GM12878 (cell line): ENCODE measurements at regions not wholly inside any gene's neighbourhood (a gene's known extent, or its start where the extent isn't known, plus 50 kb on each side); places are given as distances from the start of the nearest gene placed in this dataset.

Source experiments
- ATAC-seq: fragments of 200-7000 bp; cut with Tn5 transposase; 3 replicates; pipeline ENCODE4 v1.9.1; 2020; ENCODE audit warnings: mild to moderate bottlenecking, moderate library complexity
- BruUV-seq: library from RNA; stranded (reverse); fragments of 400-500 nt; replicated peaks from 2 replicates; lab custom pipeline; 2021; lab: Mats Ljungman, UMichigan
- CTCF ChIA-PET: fragments of 300-600 bp; sonication (Branson Sonifier 250); formaldehyde crosslinking; extraction: SDS; loops from one replicate; lab custom pipeline; 2021; ENCODE audit warnings: inconsistent platforms; lab: Yijun Ruan, JAX
- POLR2A ChIA-PET: fragments of 350-600 bp; formaldehyde crosslinking; extraction: SDS; loops from one replicate; lab custom pipeline; 2021; ENCODE audit warnings: inconsistent platforms; lab: Charles Lee
- RAD21 ChIA-PET: fragments of 300-600 bp; sonication (Branson Sonifier 250); formaldehyde crosslinking; loops from one replicate; lab custom pipeline; 2023; ENCODE audit warnings: antibody characterized with exemption; ENCODE audit not compliant: unreplicated experiment; lab: Charles Lee
- SMC1A ChIA-PET: fragments of 300-600 bp; sonication (Branson Sonifier 250); formaldehyde crosslinking; loops from one replicate; lab custom pipeline; 2023; ENCODE audit not compliant: unreplicated experiment, uncharacterized antibody; lab: Charles Lee
- DNase-seq: peaks from one replicate; pipeline ENCODE4 v3.0.0-alpha.2; 2011; ENCODE audit warnings: low read depth, low spot score
- FAIRE-seq: peaks from 3 replicates; lab custom pipeline; 2011; peaks lifted over from hg19 to GRCh38; lab: Jason Lieb, UNC
- H2AFZ ChIP-seq: 2 replicates; pipeline ENCODE4 v1.6.0; 2011; ENCODE audit warnings: low read depth, low read length, control low read depth; ENCODE audit not compliant: control insufficient read depth
- H3K27ac ChIP-seq: 2 replicates; pipeline ENCODE4 v1.5.1; 2011; ENCODE audit warnings: control low read depth; ENCODE audit not compliant: control insufficient read depth, insufficient read depth
- H3K27me3 ChIP-seq, 2 experiments: replicated peaks in 1 of 2; 2 replicates each; pipeline versions ENCODE4 v1.6.0 to v1.6.1; 2011; ENCODE audit warnings: low read length in 1 of 2; ENCODE audit not compliant: control insufficient read depth in 2 of 2, insufficient read depth in 2 of 2
- H3K36me3 ChIP-seq, 2 experiments: 2 replicates each; pipeline ENCODE4 v1.5.1; 2011; ENCODE audit warnings: low read length in 1 of 2; ENCODE audit not compliant: control insufficient read depth in 2 of 2, insufficient read depth in 2 of 2
- H3K4me1 ChIP-seq: 2 replicates; pipeline ENCODE4 v1.6.1; 2011; ENCODE audit warnings: mild to moderate bottlenecking, low read length, moderate library complexity, mixed read lengths; ENCODE audit not compliant: control insufficient read depth, insufficient read depth
- H3K4me2 ChIP-seq: 2 replicates; pipeline ENCODE4 v1.6.0; 2011; ENCODE audit warnings: control low read depth; ENCODE audit not compliant: control insufficient read depth, insufficient read depth
- H3K4me3 ChIP-seq: fragments of 200-600 bp; sonication (generic); 2 replicates; pipeline ENCODE4 v1.5.1; 2016
- H3K79me2 ChIP-seq: 2 replicates; pipeline ENCODE4 v1.6.0; 2011; ENCODE audit warnings: low read length; ENCODE audit not compliant: control insufficient read depth, insufficient read depth
- H3K9ac ChIP-seq: 2 replicates; pipeline ENCODE4 v1.8.0; 2011; ENCODE audit warnings: low read length, control low read depth, mixed read lengths; ENCODE audit not compliant: control insufficient read depth, insufficient read depth
- H3K9me3 ChIP-seq: replicated peaks from 3 replicates; pipeline ENCODE4 v1.5.1; 2011; ENCODE audit warnings: mild to moderate bottlenecking, low read length; ENCODE audit not compliant: control insufficient read depth, insufficient read depth
- H4K20me1 ChIP-seq: 2 replicates; pipeline ENCODE4 v1.6.0; 2011; ENCODE audit not compliant: control insufficient read depth, insufficient read depth
- BHLHE40 ChIP-seq, 2 experiments: fragments of 450-650 bp in 1 of 2; IDR thresholded peaks; 2 replicates each; pipeline ENCODE4 v1.6.1; 2011 to 2017; ENCODE audit warnings: low read depth in 2 of 2, borderline replicate concordance in 1 of 2, improper control_type of control experiment in 1 of 2, low read length in 1 of 2, mild to moderate bottlenecking in 1 of 2
- BRCA1 ChIP-seq: IDR thresholded peaks from 2 replicates; pipeline ENCODE4 v1.6.1; 2011; ENCODE audit warnings: low read depth, low read length, improper control_type of control experiment
- CBFB ChIP-seq: IDR thresholded peaks from 2 replicates; pipeline ENCODE4 v1.6.1; 2016; ENCODE audit warnings: antibody characterized with exemption, low read depth
- MEF2A ChIP-seq: IDR thresholded peaks from 2 replicates; pipeline ENCODE4 v1.6.1; 2011; ENCODE audit warnings: low read depth, mild to moderate bottlenecking, low read length, moderate library complexity; ENCODE audit not compliant: insufficient read depth
- MXI1 ChIP-seq: fragments of 150-350 bp; IDR thresholded peaks from 2 replicates; pipeline ENCODE4 v1.6.1; 2011; ENCODE audit warnings: low read depth, mild to moderate bottlenecking, inconsistent platforms, low read length, improper control_type of control experiment
- MYC ChIP-seq: IDR thresholded peaks from 2 replicates; pipeline ENCODE4 v1.6.1; 2011; ENCODE audit warnings: mild to moderate bottlenecking, low read length, moderate library complexity, inconsistent platforms; ENCODE audit not compliant: insufficient read depth, insufficient replicate concordance, insufficient read length, severe bottlenecking
- NBN ChIP-seq: fragments of 450-650 bp; IDR thresholded peaks from 2 replicates; pipeline ENCODE4 v1.6.1; 2016
- RAD51 ChIP-seq: fragments of 450-650 bp; IDR thresholded peaks from 2 replicates; pipeline ENCODE4 v1.6.1; 2016; ENCODE audit warnings: moderate library complexity, mild to moderate bottlenecking, inconsistent platforms
- RCOR1 ChIP-seq: conservative IDR thresholded peaks from 2 replicates; pipeline ENCODE4 v1.6.1; 2012; ENCODE audit warnings: low read depth, low read length, improper control_type of control experiment
- REST ChIP-seq: IDR thresholded peaks from 2 replicates; pipeline ENCODE4 v1.6.1; 2012; ENCODE audit warnings: mild to moderate bottlenecking, low read depth, low read length
- SP1 ChIP-seq: IDR thresholded peaks from one replicate; pipeline ENCODE4 v1.6.1; 2011; ENCODE audit warnings: low read depth, low read length
- STAT1 ChIP-seq: fragments of 450-650 bp; conservative IDR thresholded peaks from 2 replicates; pipeline ENCODE4 v1.6.1; 2014; ENCODE audit warnings: antibody characterized with exemption, mild to moderate bottlenecking
- WGBS: methylation state at CpG from one replicate; pipeline ENCODE4 v1.1.6; 2016; ENCODE audit warnings: low lambda C conversion rate; ENCODE audit not compliant: insufficient replicate concordance, insufficient coverage; ENCODE audit errors: missing lambda C conversion rate; 5-methylcytosine and 5-hydroxymethylcytosine counted together
- in situ Hi-C: fragments of 300-500 bp; cut with MboI; formaldehyde crosslinking; loops from 9 replicates; pipeline ENCODE4 v1.14.3; 2018; ENCODE audit warnings: mixed read lengths
- intact Hi-C: fragments of 100-400 bp; cut with micrococcal nuclease; formaldehyde crosslinking; loops from one replicate; pipeline ENCODE4 v1.14.2; 2022; ENCODE audit not compliant: unreplicated experiment
- TF ChIP-seq, protein P1 (sequence below): fragments of 450-650 bp; formaldehyde crosslinking; IDR thresholded peaks from 2 replicates; pipeline ENCODE4 v1.5.0; 2022; ENCODE audit warnings: mild to moderate bottlenecking, missing genetic modification characterization
- TF ChIP-seq, protein P2 (sequence below): IDR thresholded peaks from 2 replicates; pipeline ENCODE4 v1.6.1; 2011; ENCODE audit warnings: mild to moderate bottlenecking, low read depth, low read length, moderate library complexity; ENCODE audit not compliant: insufficient replicate concordance
- TF ChIP-seq, protein P3 (sequence below): fragments of 450-650 bp; IDR thresholded peaks from 2 replicates; pipeline ENCODE4 v1.6.1; 2017; ENCODE audit warnings: mild to moderate bottlenecking, low read depth, inconsistent platforms; ENCODE audit not compliant: poor library complexity, severe bottlenecking

DNA sequence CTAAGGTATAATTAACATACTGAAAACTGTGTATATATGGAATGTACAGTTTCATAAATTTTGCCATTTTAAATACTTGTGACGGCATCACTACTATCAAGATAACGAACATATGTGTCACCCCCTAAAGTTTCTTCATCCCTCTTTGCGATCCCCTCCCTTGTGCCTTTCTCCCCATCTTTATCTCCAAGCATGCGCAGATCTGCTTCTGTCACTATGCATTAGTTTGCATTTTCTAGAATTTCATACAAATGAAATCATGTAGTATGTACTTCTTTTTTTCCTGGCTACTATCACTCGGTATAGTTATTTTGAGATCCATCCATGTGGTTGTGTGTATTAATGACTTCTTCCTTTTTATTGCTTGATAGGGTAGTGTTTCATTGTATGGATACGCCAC lies 154.9 kb downstream of the ZNF648 start:
- RAD21 ChIA-PET = no interaction called here
- Histone ChIP-seq H2AFZ (no peak overlapping the region), H3K36me3 (no peaks in the 10 kb centered on the region), H4K20me1 (no peaks in the 10 kb centered on the region), H3K9me3 (no peaks in the 10 kb centered on the region; the same call in 2 of the 3 replicates), H3K4me3 (no peak overlapping the region), H3K9ac (no peak overlapping the region), H3K27me3 (peaks cover 0 to 7% of the 10 kb centered on the region in 2 experiments; a peak in 1 of 4 replicates), H3K4me1 (no peaks in the 10 kb centered on the region), H3K79me2 (no peaks in the 10 kb centered on the region), H3K27ac (no peak overlapping the region), H3K4me2 (no peak overlapping the region)
- SMC1A ChIA-PET = no interaction called here
- CTCF ChIA-PET = no interaction called here
- intact Hi-C loops (loop anchor here (10.0 kb wide), 1 partner anchor 68 kb away; no protein-coding TSS in a partner anchor), in situ Hi-C loops (no loop called here)
- BruUV-seq = no TSS peak
- FAIRE-seq (no peak), DNase-seq (no peak), ATAC-seq (no peak)
- 57% methylated on average over 6 of the region's 6 CpGs for WGBS
- POLR2A ChIA-PET = no interaction called here
- TF ChIP-seq MXI1 (no peak), REST (no peak), STAT1 (no peak), RCOR1 (no peak), CBFB (no peak), BRCA1 (no peak), BHLHE40 (IDR thresholded peaks at IDR 0.05; ENCODE audit: borderline replicate concordance in 1 of 2, low read depth in 2 of 2, low read length in 1 of 2) (no peak), SP1 (no peak), RAD51 (no peak), MYC (no peak), NBN (no peak), MEF2A (no peak)
- TF ChIP-seq, protein P1, sequence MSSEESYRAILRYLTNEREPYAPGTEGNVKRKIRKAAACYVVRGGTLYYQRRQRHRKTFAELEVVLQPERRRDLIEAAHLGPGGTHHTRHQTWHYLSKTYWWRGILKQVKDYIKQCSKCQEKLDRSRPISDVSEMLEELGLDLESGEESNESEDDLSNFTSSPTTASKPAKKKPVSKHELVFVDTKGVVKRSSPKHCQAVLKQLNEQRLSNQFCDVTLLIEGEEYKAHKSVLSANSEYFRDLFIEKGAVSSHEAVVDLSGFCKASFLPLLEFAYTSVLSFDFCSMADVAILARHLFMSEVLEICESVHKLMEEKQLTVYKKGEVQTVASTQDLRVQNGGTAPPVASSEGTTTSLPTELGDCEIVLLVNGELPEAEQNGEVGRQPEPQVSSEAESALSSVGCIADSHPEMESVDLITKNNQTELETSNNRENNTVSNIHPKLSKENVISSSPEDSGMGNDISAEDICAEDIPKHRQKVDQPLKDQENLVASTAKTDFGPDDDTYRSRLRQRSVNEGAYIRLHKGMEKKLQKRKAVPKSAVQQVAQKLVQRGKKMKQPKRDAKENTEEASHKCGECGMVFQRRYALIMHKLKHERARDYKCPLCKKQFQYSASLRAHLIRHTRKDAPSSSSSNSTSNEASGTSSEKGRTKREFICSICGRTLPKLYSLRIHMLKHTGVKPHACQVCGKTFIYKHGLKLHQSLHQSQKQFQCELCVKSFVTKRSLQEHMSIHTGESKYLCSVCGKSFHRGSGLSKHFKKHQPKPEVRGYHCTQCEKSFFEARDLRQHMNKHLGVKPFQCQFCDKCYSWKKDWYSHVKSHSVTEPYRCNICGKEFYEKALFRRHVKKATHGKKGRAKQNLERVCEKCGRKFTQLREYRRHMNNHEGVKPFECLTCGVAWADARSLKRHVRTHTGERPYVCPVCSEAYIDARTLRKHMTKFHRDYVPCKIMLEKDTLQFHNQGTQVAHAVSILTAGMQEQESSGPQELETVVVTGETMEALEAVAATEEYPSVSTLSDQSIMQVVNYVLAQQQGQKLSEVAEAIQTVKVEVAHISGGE = no peak
- TF ChIP-seq, protein P2, sequence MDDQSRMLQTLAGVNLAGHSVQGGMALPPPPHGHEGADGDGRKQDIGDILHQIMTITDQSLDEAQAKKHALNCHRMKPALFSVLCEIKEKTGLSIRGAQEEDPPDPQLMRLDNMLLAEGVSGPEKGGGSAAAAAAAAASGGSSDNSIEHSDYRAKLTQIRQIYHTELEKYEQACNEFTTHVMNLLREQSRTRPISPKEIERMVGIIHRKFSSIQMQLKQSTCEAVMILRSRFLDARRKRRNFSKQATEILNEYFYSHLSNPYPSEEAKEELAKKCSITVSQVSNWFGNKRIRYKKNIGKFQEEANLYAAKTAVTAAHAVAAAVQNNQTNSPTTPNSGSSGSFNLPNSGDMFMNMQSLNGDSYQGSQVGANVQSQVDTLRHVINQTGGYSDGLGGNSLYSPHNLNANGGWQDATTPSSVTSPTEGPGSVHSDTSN = no peak
- TF ChIP-seq, protein P3, sequence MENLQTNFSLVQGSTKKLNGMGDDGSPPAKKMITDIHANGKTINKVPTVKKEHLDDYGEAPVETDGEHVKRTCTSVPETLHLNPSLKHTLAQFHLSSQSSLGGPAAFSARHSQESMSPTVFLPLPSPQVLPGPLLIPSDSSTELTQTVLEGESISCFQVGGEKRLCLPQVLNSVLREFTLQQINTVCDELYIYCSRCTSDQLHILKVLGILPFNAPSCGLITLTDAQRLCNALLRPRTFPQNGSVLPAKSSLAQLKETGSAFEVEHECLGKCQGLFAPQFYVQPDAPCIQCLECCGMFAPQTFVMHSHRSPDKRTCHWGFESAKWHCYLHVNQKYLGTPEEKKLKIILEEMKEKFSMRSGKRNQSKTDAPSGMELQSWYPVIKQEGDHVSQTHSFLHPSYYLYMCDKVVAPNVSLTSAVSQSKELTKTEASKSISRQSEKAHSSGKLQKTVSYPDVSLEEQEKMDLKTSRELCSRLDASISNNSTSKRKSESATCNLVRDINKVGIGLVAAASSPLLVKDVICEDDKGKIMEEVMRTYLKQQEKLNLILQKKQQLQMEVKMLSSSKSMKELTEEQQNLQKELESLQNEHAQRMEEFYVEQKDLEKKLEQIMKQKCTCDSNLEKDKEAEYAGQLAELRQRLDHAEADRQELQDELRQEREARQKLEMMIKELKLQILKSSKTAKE = no peak
